Left lung (tissue), 4 donors: ENCODE measurements at regions not wholly inside any gene's neighbourhood (a gene's known extent, or its start where the extent isn't known, plus 50 kb on each side); places are given as distances from the start of the nearest gene placed in this dataset.

Experiments
- ATAC-seq: fragments of 200-7000 bp; cut with Tn5 transposase; one replicate; pipeline ENCODE4 v1.9.1; 2020; ENCODE audit warnings: moderate library complexity
- DNase-seq, 4 donors: peaks; one replicate each; pipeline ENCODE4 v3.0.0-alpha.2; 2013 to 2020
- H3K27ac ChIP-seq, 2 donors: fragments of 200-600 bp; sonication (generic) in 1 of 2; one replicate each; pipeline versions ENCODE4 v1.5.0 to v1.8.0; 2020 to 2021
- H3K27me3 ChIP-seq, 2 donors: fragments of 200-600 bp; sonication (generic) in 1 of 2; one replicate each; pipeline versions ENCODE4 v1.5.0 to v1.8.0; 2020 to 2021
- H3K36me3 ChIP-seq, 2 donors: fragments of 200-600 bp; sonication (generic) in 1 of 2; one replicate each; pipeline versions ENCODE4 v1.5.0 to v1.8.0; 2020 to 2021
- H3K4me1 ChIP-seq, 2 donors: fragments of 200-600 bp; one replicate each; pipeline ENCODE4 v1.8.0; 2021
- H3K4me3 ChIP-seq, 2 donors: fragments of 200-600 bp; sonication (generic) in 1 of 2; one replicate each; pipeline versions ENCODE4 v1.5.0 to v1.8.0; 2020 to 2021; ENCODE audit warnings: mild to moderate bottlenecking in 1 of 2
- H3K9me3 ChIP-seq, 2 donors: fragments of 200-600 bp; sonication (generic) in 1 of 2; one replicate each; pipeline versions ENCODE4 v1.5.0 to v1.8.0; 2020 to 2021
- CTCF ChIP-seq, 2 donors: fragments of 200-600 bp; sonication (generic) in 1 of 2; IDR thresholded peaks; one replicate each; pipeline versions ENCODE4 v1.5.0 to v1.8.0; 2021; ENCODE audit warnings: antibody characterized with exemption in 2 of 2
- intact Hi-C, 2 donors: fragments of 100-400 bp; cut with DNase I; formaldehyde crosslinking; loops; one replicate each; pipeline versions ENCODE4 v1.11.2 to v1.14.2; 2022
- donor health status: DM: no; HTN: yes; CAD: no.
- donor health status: DM: no; HTN: no; CAD: no.

GRCh38 chr4:123545667-123546572, 149.3 kb downstream of the SPRY1 start:
- TF ChIP-seq CTCF (IDR thresholded peaks at IDR 0.05): no peak
- intact Hi-C loops: no loop called here
- H3K9me3 ChIP-seq: peaks cover 0 to 3% of the 10 kb centered on the region in 2 donors
- H3K27me3 ChIP-seq: no peaks in the 10 kb centered on the region
- H3K4me1 ChIP-seq: peaks cover 0 to 5% of the 10 kb centered on the region in 2 donors
- DNase-seq (no peak), ATAC-seq (peak; percentile 51)
- no peak overlapping the region for H3K4me3 ChIP-seq
- H3K27ac ChIP-seq: peak overlapping the region; percentile 74 to 75
- H3K36me3 ChIP-seq: no peaks in the 10 kb centered on the region

- no peak for TF ChIP-seq CTCF (IDR thresholded peaks at IDR 0.05)
- peak overlapping the region; percentile 74 to 75 for H3K27ac ChIP-seq
- intact Hi-C loops: no loop called here
- no peaks in the 10 kb centered on the region for H3K36me3 ChIP-seq
- H3K4me3 ChIP-seq: no peak overlapping the region
- H3K4me1 ChIP-seq: peaks cover 0 to 5% of the 10 kb centered on the region in 2 donors
- ATAC-seq: peak; percentile 42
- peaks cover 0 to 3% of the 10 kb centered on the region in 2 donors for H3K9me3 ChIP-seq
- H3K27me3 ChIP-seq: no peaks in the 10 kb centered on the region
- DNase-seq: no peak
Observed at GRCh38 chr4:123546573-123547060, 150.0 kb downstream of the SPRY1 start.

- H3K27ac ChIP-seq: peak overlapping the region; percentile 74 to 75
- ATAC-seq: peak; percentile 91
Observed at GRCh38 chr4:123547216-123548165, 150.9 kb downstream of the SPRY1 start.

GRCh38 chr4:123553279-123553678, 156.7 kb downstream of the SPRY1 start:
- H3K27me3 ChIP-seq: no peaks in the 10 kb centered on the region
- peaks cover 0 to 3% of the 10 kb centered on the region in 2 donors for H3K9me3 ChIP-seq
- no peak for TF ChIP-seq CTCF (IDR thresholded peaks at IDR 0.05)
- no peak overlapping the region for H3K4me3 ChIP-seq
- H3K4me1 ChIP-seq: peaks cover 25 to 29% of the 10 kb centered on the region in 2 donors
- H3K27ac ChIP-seq: no peak overlapping the region
- no peaks in the 10 kb centered on the region for H3K36me3 ChIP-seq
- DNase-seq (no peak), ATAC-seq (no peak)
- intact Hi-C loops: no loop called here

More at GRCh38 chr4:123547216-123548165, 150.9 kb downstream of the SPRY1 start:
- TF ChIP-seq CTCF (IDR thresholded peaks at IDR 0.05): no peak
- intact Hi-C loops: no loop called here
- peaks cover 0 to 3% of the 10 kb centered on the region in 2 donors for H3K9me3 ChIP-seq
- DNase-seq: peak; percentile 33 to 88 (median 83)
- H3K4me3 ChIP-seq: peak overlapping the region in 1 of 2 donors; percentile 9
- peaks cover 0 to 5% of the 10 kb centered on the region in 2 donors for H3K4me1 ChIP-seq
- no peaks in the 10 kb centered on the region for H3K36me3 ChIP-seq
- H3K27me3 ChIP-seq: no peaks in the 10 kb centered on the region
